H1 (cell line): ENCODE measurements at regions not wholly inside any gene's neighbourhood (a gene's known extent, or its start where the extent isn't known, plus 50 kb on each side); places are given as distances from the start of the nearest gene placed in this dataset.

Experiments used
- CTCF ChIA-PET: fragments of 300-600 bp; sonication (Branson Sonifier 250); formaldehyde crosslinking; loops from one replicate; lab custom pipeline; 2021; ENCODE audit not compliant: partially characterized antibody; lab: Charles Lee
- POLR2A ChIA-PET: fragments of 300-600 bp; sonication (Branson Sonifier 250); formaldehyde crosslinking; loops from one replicate; lab custom pipeline; 2021; ENCODE audit warnings: inconsistent platforms; ENCODE audit not compliant: partially characterized antibody; lab: Charles Lee
- DNase-seq, 2 experiments: peaks; one replicate each; pipeline versions ENCODE4 v3.0.0 to v3.0.0-alpha.2; 2010 to 2022; ENCODE audit warnings: low spot score in 2 of 2, low read depth in 1 of 2, mixed read lengths in 1 of 2
- FAIRE-seq: peaks from 2 replicates; lab custom pipeline; 2011; peaks lifted over from hg19 to GRCh38; lab: Jason Lieb, UNC
- H2AFZ ChIP-seq: 2 replicates; pipeline ENCODE4 v1.8.1; 2012; ENCODE audit warnings: low read length, inconsistent platforms
- H2AK5ac ChIP-seq: 2 replicates; pipeline ENCODE4 v1.6.1; 2013; ENCODE audit warnings: low read depth, low read length
- H2BK120ac ChIP-seq: replicated peaks from 2 replicates; pipeline ENCODE3; 2013; ENCODE audit warnings: low read depth, low read length, inconsistent platforms
- H2BK12ac ChIP-seq: 2 replicates; pipeline ENCODE4 v1.6.1; 2013; ENCODE audit warnings: low read depth, low read length
- H2BK15ac ChIP-seq: 2 replicates; pipeline ENCODE4 v1.6.1; 2013; ENCODE audit warnings: low read length
- H2BK20ac ChIP-seq: 2 replicates; pipeline ENCODE4 v1.6.1; 2013; ENCODE audit warnings: low read length
- H2BK5ac ChIP-seq: 2 replicates; pipeline ENCODE4 v1.6.1; 2013; ENCODE audit warnings: low read depth, low read length
- H3K14ac ChIP-seq: 2 replicates; pipeline ENCODE4 v1.6.1; 2013; ENCODE audit warnings: inconsistent platforms; ENCODE audit not compliant: insufficient read length
- H3K18ac ChIP-seq: 2 replicates; pipeline ENCODE4 v1.6.1; 2013; ENCODE audit warnings: low read length; ENCODE audit errors: extremely low read depth
- H3K23ac ChIP-seq: 2 replicates; pipeline ENCODE4 v1.6.1; 2013; ENCODE audit warnings: inconsistent platforms; ENCODE audit not compliant: insufficient read length
- H3K23me2 ChIP-seq: 2 replicates; pipeline ENCODE4 v1.6.1; 2013; ENCODE audit warnings: low read depth, low read length
- H3K27ac ChIP-seq: 2 replicates; pipeline ENCODE4 v1.6.1; 2011; ENCODE audit warnings: low read depth, low read length, inconsistent platforms
- H3K27me3 ChIP-seq, 4 experiments: replicated peaks in 1 of 4; 1 replicate in 1 of 4; 2 replicates in 3 of 4; pipeline versions ENCODE4 v1.6.1 to v1.8.1; 2011 to 2013; ENCODE audit warnings: low read length in 3 of 4, mild to moderate bottlenecking in 3 of 4, inconsistent platforms in 2 of 4, mixed read lengths in 2 of 4, moderate library complexity in 1 of 4; ENCODE audit not compliant: control insufficient read depth in 3 of 4, insufficient read depth in 3 of 4; ENCODE audit errors: extremely low read depth in 1 of 4
- H3K36me3 ChIP-seq, 4 experiments: 2 replicates each; pipeline versions ENCODE4 v1.6.1 to v1.8.1; 2011 to 2013; ENCODE audit warnings: mild to moderate bottlenecking in 4 of 4, low read length in 3 of 4, moderate library complexity in 2 of 4, control low read depth in 1 of 4, inconsistent platforms in 1 of 4; ENCODE audit not compliant: insufficient read depth in 4 of 4, control insufficient read depth in 2 of 4
- H3K4ac ChIP-seq: replicated peaks from 2 replicates; pipeline ENCODE3; 2013; ENCODE audit warnings: low read length, low read depth, mixed read lengths, inconsistent platforms; ENCODE audit not compliant: insufficient read length
- H3K4me1 ChIP-seq, 4 experiments: replicated peaks in 1 of 4; 1 replicate in 1 of 4; 2 replicates in 3 of 4; pipeline versions ENCODE4 v1.6.1 to v1.8.1; 2011 to 2013; ENCODE audit warnings: low read length in 3 of 4, inconsistent platforms in 2 of 4, mixed read lengths in 1 of 4; ENCODE audit not compliant: insufficient read depth in 4 of 4, control insufficient read depth in 3 of 4
- H3K4me2 ChIP-seq, 2 experiments: 2 replicates each; pipeline versions ENCODE4 v1.6.1 to v1.8.1; 2011 to 2013; ENCODE audit warnings: low read depth in 2 of 2, low read length in 2 of 2, control low read depth in 1 of 2, inconsistent platforms in 1 of 2, mild to moderate bottlenecking in 1 of 2; ENCODE audit not compliant: insufficient read depth in 1 of 2
- H3K4me3 ChIP-seq, 4 experiments: fragments of 200-600, 300-600 bp in 1 of 4; sonication (generic), shearing (Covaris generic), sonication (Bioruptor Twin) in 1 of 4; 2 replicates each; pipeline versions ENCODE4 v1.5.1 to v1.8.1; 2011 to 2016; ENCODE audit warnings: low read length in 4 of 4, low read depth in 3 of 4, control low read depth in 2 of 4, inconsistent platforms in 2 of 4, mild to moderate bottlenecking in 2 of 4, mixed read lengths in 1 of 4, moderate library complexity in 1 of 4; ENCODE audit not compliant: insufficient read depth in 2 of 4; ENCODE audit errors: extremely low read depth in 1 of 4
- H3K56ac ChIP-seq: replicated peaks from 2 replicates; pipeline ENCODE3; 2013; ENCODE audit warnings: low read depth, mild to moderate bottlenecking, mixed read lengths, low read length, inconsistent platforms; ENCODE audit not compliant: insufficient read length
- H3K79me1 ChIP-seq: 2 replicates; pipeline ENCODE4 v1.6.1; 2013; ENCODE audit warnings: low read depth, low read length, control low read depth
- H3K79me2 ChIP-seq, 2 experiments: 2 replicates each; pipeline versions ENCODE4 v1.6.1 to v1.8.1; 2012 to 2013; ENCODE audit warnings: low read length in 2 of 2, mild to moderate bottlenecking in 2 of 2, inconsistent platforms in 1 of 2; ENCODE audit not compliant: insufficient read depth in 2 of 2, control insufficient read depth in 1 of 2
- H3K9ac ChIP-seq, 4 experiments: replicated peaks in 1 of 4; 1 replicate in 1 of 4; 2 replicates in 3 of 4; pipeline versions ENCODE4 v1.6.1 to v1.8.1; 2011 to 2013; ENCODE audit warnings: low read depth in 3 of 4, low read length in 3 of 4, control low read depth in 2 of 4, mild to moderate bottlenecking in 2 of 4, moderate library complexity in 2 of 4, inconsistent platforms in 1 of 4; ENCODE audit errors: extremely low read depth in 1 of 4
- H3K9me3 ChIP-seq, 2 experiments: 2 replicates each; pipeline versions ENCODE4 v1.6.1 to v1.8.1; 2012 to 2013; ENCODE audit warnings: mild to moderate bottlenecking in 2 of 2, moderate library complexity in 2 of 2, control low read depth in 1 of 2, inconsistent platforms in 1 of 2, low read depth in 1 of 2, low read length in 1 of 2, mixed read lengths in 1 of 2; ENCODE audit not compliant: insufficient read depth in 2 of 2
- H4K20me1 ChIP-seq, 2 experiments: replicated peaks in 1 of 2; 2 replicates each; pipeline versions ENCODE3 to v1.8.1; 2011 to 2013; ENCODE audit warnings: inconsistent platforms in 2 of 2, low read length in 2 of 2, mild to moderate bottlenecking in 1 of 2; ENCODE audit not compliant: insufficient read depth in 2 of 2, control insufficient read depth in 1 of 2
- H4K5ac ChIP-seq: 2 replicates; pipeline ENCODE4 v1.6.1; 2013; ENCODE audit warnings: low read length, low read depth, mixed read lengths, inconsistent platforms; ENCODE audit not compliant: insufficient read length
- H4K8ac ChIP-seq: 2 replicates; pipeline ENCODE4 v1.8.0; 2013; ENCODE audit warnings: mild to moderate bottlenecking, moderate library complexity, low read length, inconsistent platforms; ENCODE audit not compliant: insufficient read depth; ENCODE audit errors: extremely low read depth
- H4K91ac ChIP-seq: replicated peaks from 2 replicates; pipeline ENCODE3; 2013; ENCODE audit warnings: low read length, mixed read lengths, inconsistent platforms; ENCODE audit not compliant: insufficient read length
- WGBS, 2 experiments: shearing (Covaris generic) in 1 of 2; methylation state at CpG; one replicate each; pipeline versions ENCODE4 v1.1.6 to v1.1.7; 2013 to 2015; ENCODE audit warnings: low lambda C conversion rate in 2 of 2, mixed read lengths in 2 of 2, inconsistent platforms in 1 of 2, low coverage in 1 of 2, missing lambda C conversion rate in 1 of 2; ENCODE audit not compliant: insufficient replicate concordance in 2 of 2, insufficient coverage in 1 of 2, insufficient read length in 1 of 2; ENCODE audit errors: extremely low coverage in 1 of 2, missing lambda C conversion rate in 1 of 2; 5-methylcytosine and 5-hydroxymethylcytosine counted together

DNA sequence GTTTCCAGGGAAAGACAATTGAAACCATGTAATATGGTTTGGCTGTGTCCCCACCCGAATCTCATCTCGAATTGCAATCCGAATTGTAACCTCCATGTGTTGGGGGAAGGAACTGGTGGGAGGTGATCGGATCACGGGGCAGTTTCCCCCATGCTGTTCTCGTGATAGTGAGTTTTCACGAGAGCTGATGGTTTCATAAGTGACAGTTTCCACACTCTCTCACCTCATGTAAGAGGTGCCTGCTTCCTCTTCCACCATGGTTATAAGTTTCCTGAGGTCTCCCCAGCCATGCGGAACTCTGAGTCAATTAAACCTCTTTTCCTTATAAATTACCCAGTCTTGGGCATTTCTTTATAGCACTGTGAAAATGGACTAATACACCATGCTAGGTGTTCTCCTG lies 148.3 kb upstream of the CADM1 start:
- H3K9ac ChIP-seq: no peak overlapping the region
- H3K23ac ChIP-seq: no peak overlapping the region
- FAIRE-seq: no peak
- H3K56ac ChIP-seq: no peak overlapping the region
- no peak overlapping the region for H2BK20ac ChIP-seq
- WGBS, 2 experiments: 92% methylated on average over 7 of the region's 8 CpGs; no CpG with 5 or more reads in 1 of the 2 experiments
- H3K27me3 ChIP-seq: peaks cover 0 to 6% (median 1%) of the 10 kb centered on the region in 4 experiments; a peak in 2 of 7 replicates
- ChIA-PET CTCF (interaction anchor here (0.8 to 1.8 kb wide), 7 partner anchors 9 to 218 kb away, joined by 3 to 5 read pairs (median 4); no protein-coding TSS in a partner anchor), POLR2A (interaction anchor here (1.3 kb wide), 1 partner anchor 7 kb away, joined by 3 read pairs; no protein-coding TSS in a partner anchor)
- H3K18ac ChIP-seq: no peak overlapping the region
- no peak for DNase-seq
- H3K4me2 ChIP-seq: no peak overlapping the region
- no peak overlapping the region for H3K27ac ChIP-seq
- no peak overlapping the region for H2AFZ ChIP-seq
- H3K79me2 ChIP-seq: no peaks in the 10 kb centered on the region
- no peak overlapping the region for H2BK5ac ChIP-seq
- H3K23me2 ChIP-seq: no peaks in the 10 kb centered on the region
- H2BK12ac ChIP-seq: no peak overlapping the region
- no peak overlapping the region for H3K14ac ChIP-seq
- H3K4me3 ChIP-seq: no peak overlapping the region
- H4K8ac ChIP-seq: no peak overlapping the region
- no peak overlapping the region for H3K4ac ChIP-seq
- H3K36me3 ChIP-seq: no peaks in the 10 kb centered on the region
- no peak overlapping the region for H4K91ac ChIP-seq
- H3K79me1 ChIP-seq: no peaks in the 10 kb centered on the region
- no peaks in the 10 kb centered on the region for H3K9me3 ChIP-seq
- no peak overlapping the region for H4K5ac ChIP-seq
- H2BK15ac ChIP-seq: 0 out of 2 replicates have a peak overlapping the region, but pooled peaks have one; percentile 22
- no peaks in the 10 kb centered on the region for H4K20me1 ChIP-seq
- no peak overlapping the region for H2AK5ac ChIP-seq
- peaks cover 0 to 8% (median under 1%) of the 10 kb centered on the region in 4 experiments; a peak in 3 of 7 replicates for H3K4me1 ChIP-seq
- no peak overlapping the region for H2BK120ac ChIP-seq
